Subcutaneous abdominal adipose tissue (tissue), 5 donors: ENCODE measurements at regions not wholly inside any gene's neighbourhood (a gene's known extent, or its start where the extent isn't known, plus 50 kb on each side); places are given as distances from the start of the nearest gene placed in this dataset.

Experiments
- H3K27ac ChIP-seq: one replicate; pipeline ENCODE4 v1.7.0; 2013; ENCODE audit warnings: low read depth, mild to moderate bottlenecking, inconsistent platforms, low read length, moderate library complexity
- H3K27me3 ChIP-seq, 5 donors: one replicate each; pipeline ENCODE4 v1.7.0; 2013; ENCODE audit warnings: low read length in 5 of 5, inconsistent platforms in 1 of 5; ENCODE audit not compliant: control insufficient read depth in 5 of 5, insufficient read depth in 4 of 5
- H3K36me3 ChIP-seq, 5 donors: one replicate each; pipeline ENCODE4 v1.7.0; 2013; ENCODE audit warnings: low read length in 5 of 5; ENCODE audit not compliant: control insufficient read depth in 5 of 5, insufficient read depth in 5 of 5
- H3K4me1 ChIP-seq, 5 donors: one replicate each; pipeline ENCODE4 v1.7.0; 2013; ENCODE audit warnings: low read length in 5 of 5, mild to moderate bottlenecking in 3 of 5, moderate library complexity in 1 of 5; ENCODE audit not compliant: control insufficient read depth in 5 of 5, insufficient read depth in 5 of 5
- H3K4me3 ChIP-seq, 5 donors: one replicate each; pipeline ENCODE4 v1.7.0; 2013; ENCODE audit warnings: low read length in 5 of 5, low read depth in 1 of 5
- H3K9ac ChIP-seq, 5 donors: one replicate each; pipeline ENCODE4 v1.7.0; 2013; ENCODE audit warnings: low read length in 5 of 5, mild to moderate bottlenecking in 4 of 5, moderate library complexity in 3 of 5
- H3K9me3 ChIP-seq, 5 donors: one replicate each; pipeline ENCODE4 v1.7.0; 2013; ENCODE audit warnings: low read length in 5 of 5; ENCODE audit not compliant: control insufficient read depth in 5 of 5
- donor health status: healthy.
- donor health status: healthy.
- donor health status: healthy.
- donor health status: healthy.
- donor health status: healthy.

GRCh38 chr15:62334536-62334935 lies 169.5 kb upstream of the C2CD4B start:
- Histone ChIP-seq H3K27me3 (no peaks in the 10 kb centered on the region), H3K4me1 (peaks cover 0 to 9% (median 2%) of the 10 kb centered on the region in 5 donors), H3K9me3 (no peaks in the 10 kb centered on the region), H3K4me3 (no peak overlapping the region), H3K36me3 (no peaks in the 10 kb centered on the region), H3K27ac (no peak overlapping the region), H3K9ac (no peak overlapping the region)

GRCh38 chr15:62337934-62338333 lies 172.8 kb upstream of the C2CD4B start:
- no peaks in the 10 kb centered on the region for H3K27me3 ChIP-seq
- H3K4me1 ChIP-seq = peaks cover 0 to 9% (median 2%) of the 10 kb centered on the region in 5 donors
- no peak overlapping the region for H3K9ac ChIP-seq
- no peaks in the 10 kb centered on the region for H3K36me3 ChIP-seq
- H3K4me3 ChIP-seq = no peak overlapping the region
- H3K27ac ChIP-seq = no peak overlapping the region
- H3K9me3 ChIP-seq = no peaks in the 10 kb centered on the region

GRCh38 chr15:62338497-62338896 lies 173.4 kb upstream of the C2CD4B start:
- no peaks in the 10 kb centered on the region for H3K36me3 ChIP-seq
- peaks cover 0 to 9% (median 2%) of the 10 kb centered on the region in 5 donors for H3K4me1 ChIP-seq
- H3K4me3 ChIP-seq = no peak overlapping the region
- H3K27ac ChIP-seq = no peak overlapping the region
- H3K9ac ChIP-seq = no peak overlapping the region
- no peaks in the 10 kb centered on the region for H3K27me3 ChIP-seq
- no peaks in the 10 kb centered on the region for H3K9me3 ChIP-seq

GRCh38 chr15:62342959-62343358 lies 177.9 kb upstream of the C2CD4B start:
- Histone ChIP-seq H3K9me3 (peaks cover 0 to 4% (median 3%) of the 10 kb centered on the region in 5 donors), H3K4me3 (no peak overlapping the region), H3K36me3 (no peaks in the 10 kb centered on the region)

GRCh38 chr15:62343397-62343796 lies 178.3 kb upstream of the C2CD4B start:
- H3K4me3 ChIP-seq = no peak overlapping the region
- H3K4me1 ChIP-seq = peaks cover 0 to 5% (median 0%) of the 10 kb centered on the region in 5 donors
- H3K36me3 ChIP-seq = no peaks in the 10 kb centered on the region
- peaks cover 0 to 4% (median 3%) of the 10 kb centered on the region in 5 donors for H3K9me3 ChIP-seq
- H3K27ac ChIP-seq = no peak overlapping the region
- no peaks in the 10 kb centered on the region for H3K27me3 ChIP-seq
- H3K9ac ChIP-seq = no peak overlapping the region

More at GRCh38 chr15:62342959-62343358, 177.9 kb upstream of the C2CD4B start:
- no peak overlapping the region for H3K27ac ChIP-seq
- H3K9ac ChIP-seq = no peak overlapping the region
- no peaks in the 10 kb centered on the region for H3K27me3 ChIP-seq
- H3K4me1 ChIP-seq = peaks cover 0 to 5% (median 0%) of the 10 kb centered on the region in 5 donors

GRCh38 chr15:62344806-62345539 lies 179.9 kb upstream of the C2CD4B start:
- Histone ChIP-seq H3K36me3 (no peaks in the 10 kb centered on the region), H3K9me3 (peaks cover 0 to 4% (median 3%) of the 10 kb centered on the region in 5 donors), H3K9ac (no peak overlapping the region), H3K27ac (no peak overlapping the region), H3K4me3 (peak overlapping the region in 3 of 5 donors; percentile 17 to 45 (median 25)), H3K4me1 (peaks cover 0 to 5% (median 0%) of the 10 kb centered on the region in 5 donors), H3K27me3 (no peaks in the 10 kb centered on the region)

GRCh38 chr15:62346168-62346567 lies 181.1 kb upstream of the C2CD4B start:
- H3K9ac ChIP-seq = no peak overlapping the region
- peaks cover 0 to 5% (median 0%) of the 10 kb centered on the region in 5 donors for H3K4me1 ChIP-seq
- H3K9me3 ChIP-seq = peaks cover 0 to 4% (median 3%) of the 10 kb centered on the region in 5 donors
- H3K27ac ChIP-seq = no peak overlapping the region
- no peak overlapping the region for H3K4me3 ChIP-seq
- H3K27me3 ChIP-seq = no peaks in the 10 kb centered on the region
- no peaks in the 10 kb centered on the region for H3K36me3 ChIP-seq

- H3K4me3 ChIP-seq = no peak overlapping the region
- H3K27ac ChIP-seq = no peak overlapping the region
- H3K9ac ChIP-seq = no peak overlapping the region
Observed at GRCh38 chr15:62348118-62348517, 183.0 kb upstream of the C2CD4B start.

GRCh38 chr15:62348623-62349022 lies 183.5 kb upstream of the C2CD4B start:
- peaks cover 0 to 4% (median 3%) of the 10 kb centered on the region in 5 donors for H3K9me3 ChIP-seq
- no peak overlapping the region for H3K27ac ChIP-seq
- no peaks in the 10 kb centered on the region for H3K36me3 ChIP-seq
- peaks cover 0 to 5% (median 0%) of the 10 kb centered on the region in 5 donors for H3K4me1 ChIP-seq
- H3K27me3 ChIP-seq = no peaks in the 10 kb centered on the region
- no peak overlapping the region for H3K9ac ChIP-seq
- H3K4me3 ChIP-seq = no peak overlapping the region

More at GRCh38 chr15:62348118-62348517, 183.0 kb upstream of the C2CD4B start:
- no peaks in the 10 kb centered on the region for H3K36me3 ChIP-seq
- peaks cover 0 to 5% (median 0%) of the 10 kb centered on the region in 5 donors for H3K4me1 ChIP-seq
- H3K27me3 ChIP-seq = no peaks in the 10 kb centered on the region
- peaks cover 0 to 4% (median 3%) of the 10 kb centered on the region in 5 donors for H3K9me3 ChIP-seq

GRCh38 chr15:62352817-62353216 lies 187.7 kb upstream of the C2CD4B start:
- H3K4me3 ChIP-seq = no peak overlapping the region
- H3K4me1 ChIP-seq = peaks cover 0 to 7% (median 0%) of the 10 kb centered on the region in 5 donors
- H3K9me3 ChIP-seq = no peaks in the 10 kb centered on the region
- H3K9ac ChIP-seq = no peak overlapping the region
- no peaks in the 10 kb centered on the region for H3K27me3 ChIP-seq
- H3K36me3 ChIP-seq = no peaks in the 10 kb centered on the region
- no peak overlapping the region for H3K27ac ChIP-seq
